Breast epithelium (tissue), 4 donors: ENCODE measurements at regions not wholly inside any gene's neighbourhood (a gene's known extent, or its start where the extent isn't known, plus 50 kb on each side); places are given as distances from the start of the nearest gene placed in this dataset.

ENCODE experiments used
- DNase-seq, 2 donors: peaks; one replicate each; pipeline ENCODE4 v3.0.0-alpha.2; 2019; ENCODE audit warnings: low spot score in 2 of 2
- H3K27ac ChIP-seq, 2 donors: fragments of 200-600 bp; sonication (generic) in 1 of 2; one replicate each; pipeline ENCODE4 v1.5.1; 2016 to 2019; ENCODE audit warnings: mild to moderate bottlenecking in 1 of 2
- H3K27me3 ChIP-seq, 2 donors: fragments of 200-600 bp; sonication (generic) in 1 of 2; one replicate each; pipeline versions ENCODE4 v1.5.1 to v1.6.0; 2017 to 2019; ENCODE audit warnings: control low read depth in 1 of 2, mild to moderate bottlenecking in 1 of 2
- H3K36me3 ChIP-seq: fragments of 200-600 bp; one replicate; pipeline ENCODE4 v1.5.1; 2019
- H3K4me1 ChIP-seq, 2 donors: fragments of 200-600 bp; sonication (generic); one replicate each; pipeline ENCODE4 v1.5.1; 2016 to 2019; ENCODE audit warnings: control low read depth in 1 of 2
- H3K4me3 ChIP-seq, 3 donors: fragments of 200-600 bp; sonication (generic); 1 replicate in 2 of 3; 2 replicates in 1 of 3; pipeline ENCODE4 v1.5.1; 2016 to 2019; ENCODE audit warnings: mild to moderate bottlenecking in 3 of 3, moderate library complexity in 2 of 3
- H3K9me3 ChIP-seq, 2 donors: fragments of 200-600 bp; sonication (generic) in 1 of 2; one replicate each; pipeline ENCODE4 v1.5.1; 2016 to 2019; ENCODE audit warnings: control low read depth in 1 of 2
- POLR2A ChIP-seq: fragments of 450-650 bp; IDR thresholded peaks from one replicate; pipeline ENCODE4 v1.6.1; 2016; ENCODE audit warnings: antibody characterized with exemption, mild to moderate bottlenecking, moderate library complexity
- POLR2AphosphoS5 ChIP-seq, 3 donors: sonication (generic); formaldehyde crosslinking; IDR thresholded peaks; one replicate each; pipeline ENCODE4 v1.6.1; 2017; ENCODE audit warnings: antibody characterized with exemption in 3 of 3
- intact Hi-C: fragments of 100-400 bp; cut with DNase I; formaldehyde crosslinking; loops from one replicate; pipeline ENCODE4 v1.15.1; 2023; ENCODE audit warnings: low total_unique reads
- TF ChIP-seq, protein P1 (sequence below), 3 donors: fragments of 450-650 bp; IDR thresholded peaks; one replicate each; pipeline ENCODE4 v1.5.1; 2016 to 2017; ENCODE audit warnings: antibody characterized with exemption in 3 of 3, mild to moderate bottlenecking in 3 of 3, moderate library complexity in 3 of 3

DNA sequence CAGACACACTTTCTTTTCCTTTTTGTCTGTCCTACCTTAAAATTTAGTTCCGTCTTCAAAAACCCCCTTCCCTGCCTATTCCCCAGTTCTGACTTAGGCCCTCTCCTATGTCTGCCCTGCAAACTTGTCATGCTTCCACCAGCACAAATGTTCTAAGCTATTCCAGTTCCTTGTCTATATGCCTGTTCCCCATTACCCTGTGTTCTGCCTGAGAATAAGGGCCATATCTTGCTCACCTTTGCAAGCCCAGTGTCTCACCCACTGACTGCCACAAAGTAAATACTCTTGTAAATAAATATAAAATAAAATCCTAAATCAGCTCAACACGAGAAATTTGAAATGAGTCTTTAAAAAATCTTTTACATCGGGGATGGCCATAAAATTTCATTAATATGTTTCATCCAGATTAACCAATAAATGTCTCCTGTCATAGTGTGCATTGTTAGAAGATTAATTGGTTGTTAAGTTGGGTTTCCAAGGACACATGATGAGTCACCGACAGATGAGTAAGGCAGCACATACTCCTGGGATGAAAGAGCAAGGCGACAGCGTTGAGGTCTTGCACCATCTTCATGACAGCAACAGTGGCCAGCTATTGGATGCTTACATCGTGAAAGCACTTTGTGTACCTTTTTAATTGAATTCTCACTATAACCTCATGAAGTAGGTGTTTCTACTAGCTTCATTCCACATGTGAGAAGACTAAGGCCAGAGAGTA lies 92.6 kb upstream of the NGF start:
- H3K4me3 ChIP-seq, result no peak overlapping the region
- no peaks in the 10 kb centered on the region for H3K9me3 ChIP-seq
- intact Hi-C loops, result no loop called here
- H3K27me3 ChIP-seq, result peaks cover 0 to 2% of the 10 kb centered on the region in 2 donors
- TF ChIP-seq, protein P1, sequence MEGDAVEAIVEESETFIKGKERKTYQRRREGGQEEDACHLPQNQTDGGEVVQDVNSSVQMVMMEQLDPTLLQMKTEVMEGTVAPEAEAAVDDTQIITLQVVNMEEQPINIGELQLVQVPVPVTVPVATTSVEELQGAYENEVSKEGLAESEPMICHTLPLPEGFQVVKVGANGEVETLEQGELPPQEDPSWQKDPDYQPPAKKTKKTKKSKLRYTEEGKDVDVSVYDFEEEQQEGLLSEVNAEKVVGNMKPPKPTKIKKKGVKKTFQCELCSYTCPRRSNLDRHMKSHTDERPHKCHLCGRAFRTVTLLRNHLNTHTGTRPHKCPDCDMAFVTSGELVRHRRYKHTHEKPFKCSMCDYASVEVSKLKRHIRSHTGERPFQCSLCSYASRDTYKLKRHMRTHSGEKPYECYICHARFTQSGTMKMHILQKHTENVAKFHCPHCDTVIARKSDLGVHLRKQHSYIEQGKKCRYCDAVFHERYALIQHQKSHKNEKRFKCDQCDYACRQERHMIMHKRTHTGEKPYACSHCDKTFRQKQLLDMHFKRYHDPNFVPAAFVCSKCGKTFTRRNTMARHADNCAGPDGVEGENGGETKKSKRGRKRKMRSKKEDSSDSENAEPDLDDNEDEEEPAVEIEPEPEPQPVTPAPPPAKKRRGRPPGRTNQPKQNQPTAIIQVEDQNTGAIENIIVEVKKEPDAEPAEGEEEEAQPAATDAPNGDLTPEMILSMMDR (IDR thresholded peaks at IDR 0.05), result no peak
- DNase-seq, result no peak
- H3K4me1 ChIP-seq, result no peaks in the 10 kb centered on the region
- H3K36me3 ChIP-seq, result no peaks in the 10 kb centered on the region
- no peak overlapping the region for H3K27ac ChIP-seq

DNA sequence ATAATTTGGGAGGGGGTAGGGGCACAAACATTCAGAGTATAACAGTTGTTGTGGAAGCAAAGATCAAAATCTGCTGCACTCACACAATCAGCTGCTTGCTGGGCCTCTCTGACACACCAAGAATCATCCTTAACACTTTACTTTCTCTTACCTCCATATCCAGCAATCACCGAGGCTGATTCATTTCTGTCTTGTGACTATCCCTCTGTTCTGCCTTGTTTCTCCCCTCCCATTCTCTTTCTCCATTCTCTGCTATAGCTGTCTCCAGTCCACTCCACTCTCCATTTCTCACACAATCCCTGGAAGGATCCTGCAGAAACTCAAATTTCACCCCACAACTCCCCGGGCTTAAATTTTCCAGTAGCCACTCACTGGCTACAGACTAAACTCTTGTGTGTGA lies 91.8 kb upstream of the NGF start:
- H3K4me3 ChIP-seq, result no peak overlapping the region
- H3K9me3 ChIP-seq, result no peaks in the 10 kb centered on the region
- H3K27me3 ChIP-seq, result peaks cover 0 to 4% of the 10 kb centered on the region in 2 donors
- H3K36me3 ChIP-seq, result no peaks in the 10 kb centered on the region
- no peak overlapping the region for H3K27ac ChIP-seq
- no peak for TF ChIP-seq POLR2A
- TF ChIP-seq, protein P1 (IDR thresholded peaks at IDR 0.05), result no peak
- no peak for TF ChIP-seq POLR2AphosphoS5 (IDR thresholded peaks at IDR 0.05)
- DNase-seq, result no peak
- no peaks in the 10 kb centered on the region for H3K4me1 ChIP-seq
- intact Hi-C loops, result no loop called here

DNA sequence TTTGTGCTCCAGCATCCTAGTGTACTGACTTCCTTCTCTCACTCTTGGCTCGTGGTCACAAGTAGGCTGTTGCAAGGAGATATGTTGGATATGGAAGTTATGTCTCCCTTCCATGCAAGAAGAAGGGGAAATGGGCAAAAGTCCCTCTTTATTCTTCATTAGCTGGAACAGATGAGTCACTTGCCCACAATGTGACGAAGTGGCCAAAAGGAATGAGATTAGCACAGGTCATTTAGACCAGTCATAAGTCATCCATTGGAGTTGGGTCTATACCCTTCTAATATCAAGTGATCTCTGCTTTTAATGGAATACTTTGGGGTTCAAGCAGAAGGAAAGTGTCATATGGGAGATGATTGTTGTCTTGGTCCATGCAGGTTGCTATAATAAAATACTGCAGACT lies 91.2 kb upstream of the NGF start:
- DNase-seq, result no peak
- Histone ChIP-seq H3K4me3 (no peak overlapping the region), H3K27ac (no peak overlapping the region), H3K9me3 (no peaks in the 10 kb centered on the region), H3K4me1 (no peaks in the 10 kb centered on the region), H3K36me3 (no peaks in the 10 kb centered on the region), H3K27me3 (peaks cover 0 to 4% of the 10 kb centered on the region in 2 donors)
- intact Hi-C loops, result no loop called here
- TF ChIP-seq POLR2A (no peak), POLR2AphosphoS5 (IDR thresholded peaks at IDR 0.05) (no peak)

DNA sequence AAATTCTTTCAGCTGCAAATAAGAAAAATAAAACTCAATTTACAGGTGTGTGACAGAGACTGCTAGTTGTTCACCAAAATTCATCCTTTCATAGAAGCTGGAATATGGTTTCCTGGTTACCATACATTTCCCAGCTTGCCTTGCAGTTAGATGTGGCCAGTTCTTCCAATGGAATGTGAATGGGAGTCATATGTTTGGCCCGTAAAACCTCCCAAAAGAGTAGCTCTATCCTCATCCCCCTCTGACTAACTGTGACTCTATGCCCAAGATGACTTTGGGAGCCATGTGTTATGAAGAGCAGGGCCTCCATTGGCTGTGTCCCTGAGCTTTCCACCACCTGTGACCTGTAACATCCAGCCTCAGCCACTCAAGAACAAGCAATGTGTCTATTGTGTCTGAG lies 90.6 kb upstream of the NGF start:
- Histone ChIP-seq H3K27ac (no peak overlapping the region), H3K27me3 (peaks cover 0 to 4% of the 10 kb centered on the region in 2 donors), H3K36me3 (no peaks in the 10 kb centered on the region), H3K4me3 (no peak overlapping the region), H3K4me1 (no peaks in the 10 kb centered on the region), H3K9me3 (no peaks in the 10 kb centered on the region)
- intact Hi-C loops, result no loop called here
- DNase-seq, result no peak
- TF ChIP-seq, protein P1 (IDR thresholded peaks at IDR 0.05), result no peak
- no peak for TF ChIP-seq POLR2AphosphoS5 (IDR thresholded peaks at IDR 0.05)
- no peak for TF ChIP-seq POLR2A

DNA sequence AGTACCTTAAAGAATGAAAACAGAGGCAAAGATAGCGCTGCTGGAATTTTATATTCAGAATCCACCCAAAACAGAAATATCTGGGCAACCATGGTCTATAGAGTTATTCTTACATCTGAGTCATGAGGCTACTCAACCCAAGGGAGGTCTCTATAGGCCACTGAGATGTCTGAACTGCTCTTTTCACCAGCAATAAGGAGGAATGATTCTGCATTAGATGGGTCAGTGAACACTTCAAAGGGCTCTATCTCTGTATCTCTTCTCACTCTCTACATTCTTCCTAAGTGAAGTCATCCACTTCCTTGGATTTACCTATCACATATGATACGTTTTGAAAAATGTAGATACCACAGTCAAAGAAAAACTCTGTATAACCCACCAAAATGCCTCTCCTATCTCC lies 90.2 kb upstream of the NGF start:
- TF ChIP-seq, protein P1 (IDR thresholded peaks at IDR 0.05), result no peak
- TF ChIP-seq POLR2AphosphoS5 (IDR thresholded peaks at IDR 0.05) (no peak), POLR2A (no peak)
- no peaks in the 10 kb centered on the region for H3K4me1 ChIP-seq
- intact Hi-C loops, result no loop called here

More for the DNA sequence above, 90.2 kb upstream of the NGF start:
- Histone ChIP-seq H3K36me3 (no peaks in the 10 kb centered on the region), H3K27ac (no peak overlapping the region), H3K4me3 (no peak overlapping the region), H3K9me3 (no peaks in the 10 kb centered on the region), H3K27me3 (peaks cover 0 to 4% of the 10 kb centered on the region in 2 donors)
- no peak for DNase-seq
